ENCODE measurements at regions not wholly inside any gene's neighbourhood (a gene's known extent, or its start where the extent isn't known, plus 50 kb on each side); places are given as distances from the start of the nearest gene placed in this dataset.

GRCh38 chr15:66844747-66845145 lies 142.7 kb downstream of the SMAD6 start:
- H3K27ac ChIP-seq (ENCODE audit: control insufficient read depth, insufficient read depth), result no peak overlapping the region

More at GRCh38 chr15:66844747-66845145, 142.7 kb downstream of the SMAD6 start:
- Histone ChIP-seq H3K4me1 (ENCODE audit: control insufficient read depth, insufficient read depth, low read length) (no peaks in the 10 kb centered on the region), H3K9ac (ENCODE audit: control insufficient read depth, insufficient read depth, low read length) (no peak overlapping the region), H3K4me2 (ENCODE audit: control insufficient read depth, insufficient read depth) (no peak overlapping the region), H4K20me1 (ENCODE audit: control insufficient read depth, insufficient read depth) (no peaks in the 10 kb centered on the region; the same call in 1 of the 2 replicates), H3K79me2 (ENCODE audit: control insufficient read depth, insufficient read depth, low read length) (no peaks in the 10 kb centered on the region), H3K4me3 (no peak overlapping the region), H2AFZ (ENCODE audit: control insufficient read depth, low read depth, low read length) (no peak overlapping the region), H3K9me3 (replicated peaks; ENCODE audit: control insufficient read depth, insufficient read depth, low read length) (no peaks in the 10 kb centered on the region), H3K36me3 (ENCODE audit: control insufficient read depth in 2 of 2, insufficient read depth in 2 of 2, low read length in 1 of 2) (no peaks in the 10 kb centered on the region), H3K27me3 (replicated peaks in 1 of 2; ENCODE audit: control insufficient read depth in 2 of 2, insufficient read depth in 2 of 2, low read length in 1 of 2) (peaks cover 7 to 18% of the 10 kb centered on the region in 2 experiments)
- ChIA-PET RAD21 (ENCODE audit: unreplicated experiment) (no interaction called here), CTCF (interaction anchor here (1.1 kb wide), 1 partner anchor 8 kb away, joined by 3 read pairs; no protein-coding TSS in a partner anchor), SMC1A (ENCODE audit: uncharacterized antibody, unreplicated experiment) (no interaction called here), POLR2A (no interaction called here)
- TF ChIP-seq SMC3 (IDR thresholded peaks at IDR 0.05; ENCODE audit: borderline replicate concordance, low read length), result no peak
- TF ChIP-seq YBX1 (IDR thresholded peaks at IDR 0.05), result no peak
- TF ChIP-seq CREM (IDR thresholded peaks at IDR 0.05; ENCODE audit: low read depth), result no peak
- TF ChIP-seq SMAD1 (IDR thresholded peaks at IDR 0.05; ENCODE audit: low read depth, partially characterized antibody), result no peak
- TF ChIP-seq PRDM15 (CRISPR knock-in tag; IDR thresholded peaks at IDR 0.05), result no peak
- intact Hi-C loops (cut with micrococcal nuclease; ENCODE audit: unreplicated experiment), result no loop called here
- DNase-seq (ENCODE audit: low read depth, low spot score) (no peak), FAIRE-seq (no peak), ATAC-seq (no peak)
- WGBS (ENCODE audit: insufficient coverage, insufficient replicate concordance, low lambda C conversion rate, missing lambda C conversion rate), result 33% methylated on average over 5 of the region's 5 CpGs
- in situ Hi-C loops (cut with MboI), result loop anchor here (10.0 kb wide), 1 partner anchor 240 kb away; no protein-coding TSS in a partner anchor
- BruUV-seq (replicated peaks), result no TSS peak
